ENCODE measurements at regions not wholly inside any gene's neighbourhood (a gene's known extent, or its start where the extent isn't known, plus 50 kb on each side); places are given as distances from the start of the nearest gene placed in this dataset.

- H3K4me1 ChIP-seq (ENCODE audit: control insufficient read depth in 4 of 4, insufficient read depth in 4 of 4, low read length in 3 of 4) = peaks cover 3 to 15% (median 12%) of the 10 kb centered on the region in 4 donors
- H3K27me3 ChIP-seq (ENCODE audit: control insufficient read depth in 4 of 4, insufficient read depth in 4 of 4, low read length in 3 of 4) = no peaks in the 10 kb centered on the region
- no peak overlapping the region for H3K9ac ChIP-seq (ENCODE audit: low read depth in 1 of 2, low read length in 2 of 2)
- no peaks in the 10 kb centered on the region for H3K36me3 ChIP-seq (ENCODE audit: control insufficient read depth in 4 of 4, insufficient read depth in 3 of 4, low read depth in 1 of 4, low read length in 3 of 4)
- 85% methylated on average over 2 of the region's 2 CpGs for WGBS
- no peak overlapping the region for H3K27ac ChIP-seq (ENCODE audit: low read depth in 1 of 2, low read length in 2 of 2)
- DNase-seq (ENCODE audit: low spot score) = no peak
- H3K9me3 ChIP-seq (ENCODE audit: control insufficient read depth in 4 of 4, low read length in 3 of 4) = no peaks in the 10 kb centered on the region
- H3K4me3 ChIP-seq (ENCODE audit: low read depth in 1 of 3, low read length in 3 of 3) = no peak overlapping the region
- TF ChIP-seq GABPA (IDR thresholded peaks at IDR 0.05 in 1 of 2, conservative IDR thresholded peaks at IDR 0.05 in 1 of 2) = no peak
- no peak for TF ChIP-seq RAD21 (IDR thresholded peaks at IDR 0.05)
- TF ChIP-seq HNF4G (IDR thresholded peaks at IDR 0.05) = no peak
- TF ChIP-seq SP1 (IDR thresholded peaks at IDR 0.05) = no peak
- no peak for TF ChIP-seq JUND (IDR thresholded peaks at IDR 0.05)
Observed at GRCh38 chr11:130655300-130655699, 206.9 kb downstream of the ADAMTS15 start.

GRCh38 chr11:130666781-130667251, 218.4 kb downstream of the ADAMTS15 start:
- Histone ChIP-seq H3K9me3 (ENCODE audit: control insufficient read depth in 4 of 4, low read length in 3 of 4) (no peaks in the 10 kb centered on the region), H3K27me3 (ENCODE audit: control insufficient read depth in 4 of 4, insufficient read depth in 4 of 4, low read length in 3 of 4) (no peaks in the 10 kb centered on the region), H3K27ac (ENCODE audit: low read depth in 1 of 2, low read length in 2 of 2) (no peak overlapping the region), H3K36me3 (ENCODE audit: control insufficient read depth in 4 of 4, insufficient read depth in 3 of 4, low read depth in 1 of 4, low read length in 3 of 4) (no peaks in the 10 kb centered on the region), H3K9ac (ENCODE audit: low read depth in 1 of 2, low read length in 2 of 2) (no peak overlapping the region), H3K4me3 (ENCODE audit: low read depth in 1 of 3, low read length in 3 of 3) (no peak overlapping the region), H3K4me1 (ENCODE audit: control insufficient read depth in 4 of 4, insufficient read depth in 4 of 4, low read length in 3 of 4) (no peaks in the 10 kb centered on the region)
- no peak for TF ChIP-seq FOXA2 (IDR thresholded peaks at IDR 0.05)
- TF ChIP-seq RAD21 (IDR thresholded peaks at IDR 0.05) = peak; percentile 48 to 62
- 44% methylated on average over 1 of the region's 1 CpG for WGBS
- DNase-seq (ENCODE audit: low spot score) = no peak

- 56% methylated on average over 2 of the region's 2 CpGs for WGBS
- Histone ChIP-seq H3K27ac (ENCODE audit: low read depth in 1 of 2, low read length in 2 of 2) (no peak overlapping the region), H3K9me3 (ENCODE audit: control insufficient read depth in 4 of 4, low read length in 3 of 4) (no peaks in the 10 kb centered on the region), H3K4me1 (ENCODE audit: control insufficient read depth in 4 of 4, insufficient read depth in 4 of 4, low read length in 3 of 4) (no peaks in the 10 kb centered on the region), H3K27me3 (ENCODE audit: control insufficient read depth in 4 of 4, insufficient read depth in 4 of 4, low read length in 3 of 4) (peaks cover 0 to 4% (median 0%) of the 10 kb centered on the region in 4 donors), H3K9ac (ENCODE audit: low read depth in 1 of 2, low read length in 2 of 2) (no peak overlapping the region), H3K4me3 (ENCODE audit: low read depth in 1 of 3, low read length in 3 of 3) (no peak overlapping the region), H3K36me3 (ENCODE audit: control insufficient read depth in 4 of 4, insufficient read depth in 3 of 4, low read depth in 1 of 4, low read length in 3 of 4) (no peaks in the 10 kb centered on the region)
- TF ChIP-seq MAX (IDR thresholded peaks at IDR 0.05) = no peak
- no peak for TF ChIP-seq EGR1 (IDR thresholded peaks at IDR 0.05; ENCODE audit: low read depth in 2 of 2)
- TF ChIP-seq RXRA (IDR thresholded peaks at IDR 0.05) = no peak
- TF ChIP-seq YY1 (IDR thresholded peaks at IDR 0.05) = no peak
- no peak for TF ChIP-seq HNF4G (IDR thresholded peaks at IDR 0.05)
- no peak for TF ChIP-seq GABPA (IDR thresholded peaks at IDR 0.05 in 1 of 2, conservative IDR thresholded peaks at IDR 0.05 in 1 of 2)
- TF ChIP-seq REST (IDR thresholded peaks at IDR 0.05) = no peak
- TF ChIP-seq TAF1 (conservative IDR thresholded peaks at IDR 0.05) = no peak
- no peak for TF ChIP-seq NR2F2 (IDR thresholded peaks at IDR 0.05)
- TF ChIP-seq JUND (IDR thresholded peaks at IDR 0.05) = no peak
- no peak for TF ChIP-seq ZBTB33 (IDR thresholded peaks at IDR 0.05)
- TF ChIP-seq CTCF (IDR thresholded peaks at IDR 0.05; ENCODE audit: low read depth, low read length, missing input control) = no peak
- no peak for DNase-seq (ENCODE audit: low spot score)
Observed at GRCh38 chr11:130668751-130669150, 220.3 kb downstream of the ADAMTS15 start.
